A549 (cell line): ENCODE measurements at regions not wholly inside any gene's neighbourhood (a gene's known extent, or its start where the extent isn't known, plus 50 kb on each side); places are given as distances from the start of the nearest gene placed in this dataset.

Source experiments
- ATAC-seq, 2 experiments: fragments of 200-7000 bp in 1 of 2; fragments of >200 bp in 1 of 2; cut with Nextera tagmentation in 1 of 2; cut with Tn5 transposase in 1 of 2; 3 replicates each; pipeline versions ENCODE4 v1.8.0 to v1.9.1; 2018 to 2020; ENCODE audit warnings: mild to moderate bottlenecking in 1 of 2, moderate library complexity in 1 of 2
- CTCF ChIA-PET: fragments of 300-600 bp; sonication (Branson Sonifier 250); formaldehyde crosslinking; extraction: SDS; loops from one replicate; lab custom pipeline; 2021; ENCODE audit warnings: antibody characterized with exemption, inconsistent platforms; lab: Yijun Ruan, JAX
- POLR2A ChIA-PET: fragments of 350-600 bp; formaldehyde crosslinking; extraction: SDS; loops from one replicate; lab custom pipeline; 2021; ENCODE audit warnings: antibody characterized with exemption, inconsistent platforms; lab: Yijun Ruan, JAX
- DNase-seq, 2 experiments: peaks; one replicate each; pipeline versions ENCODE4 v3.0.0 to v3.0.0-alpha.2; 2011 to 2016; ENCODE audit warnings: low read depth in 1 of 2, low spot score in 1 of 2
- FAIRE-seq: peaks from 2 replicates; lab custom pipeline; 2011; peaks lifted over from hg19 to GRCh38; lab: Jason Lieb, UNC
- H3K27ac ChIP-seq, 2 experiments: fragments of >200 bp; sonication (Bioruptor Twin); formaldehyde crosslinking; 3 replicates each; pipeline ENCODE4 v1.5.1; 2016 to 2017
- H3K4me1 ChIP-seq: fragments of >200 bp; sonication (Bioruptor Twin); formaldehyde crosslinking; 3 replicates; pipeline ENCODE4 v1.6.1; 2016
- H3K4me2 ChIP-seq: fragments of >200 bp; sonication (Bioruptor Twin); formaldehyde crosslinking; 3 replicates; pipeline ENCODE4 v1.6.1; 2016
- H3K4me3 ChIP-seq: fragments of >200 bp; sonication (Bioruptor Twin); formaldehyde crosslinking; 3 replicates; pipeline ENCODE4 v1.5.1; 2016
- H3K9me3 ChIP-seq: fragments of >200 bp; sonication (Bioruptor Twin); formaldehyde crosslinking; 3 replicates; pipeline ENCODE4 v1.6.1; 2016
- ATOH8 ChIP-seq: fragments of 250-450 bp; sonication (Bioruptor Pico); IDR thresholded peaks from 2 replicates; pipeline ENCODE4 v1.5.0; 2020; ENCODE audit warnings: low read depth, mild to moderate bottlenecking, moderate library complexity
- CEBPB ChIP-seq, 2 experiments: fragments of >200 bp in 1 of 2; sonication (Bioruptor Twin) in 1 of 2; formaldehyde crosslinking in 1 of 2; IDR thresholded peaks; 2 replicates each; pipeline ENCODE4 v1.6.1; 2012 to 2016
- EHMT2 ChIP-seq: fragments of 200-600 bp; sonication (generic); IDR thresholded peaks from 2 replicates; pipeline ENCODE4 v1.6.1; 2016; ENCODE audit warnings: antibody characterized with exemption, low read depth, mild to moderate bottlenecking, moderate library complexity
- EP300 ChIP-seq, 2 experiments: fragments of >200 bp; sonication (Bioruptor Twin); formaldehyde crosslinking; IDR thresholded peaks; 2 replicates in 1 of 2; 3 replicates in 1 of 2; pipeline ENCODE4 v1.6.1; 2016 to 2017
- ESRRA ChIP-seq: fragments of 150-350 bp; IDR thresholded peaks from 2 replicates; pipeline ENCODE4 v1.6.1; 2014; ENCODE audit warnings: mild to moderate bottlenecking, low read length, borderline replicate concordance
- GATA3 ChIP-seq: IDR thresholded peaks from 2 replicates; pipeline ENCODE4 v1.6.1; 2012; ENCODE audit warnings: borderline replicate concordance
- HES2 ChIP-seq: fragments of >200 bp; sonication (Bioruptor Twin); formaldehyde crosslinking; IDR thresholded peaks from 2 replicates; pipeline ENCODE4 v1.6.1; 2016
- HOXB5 ChIP-seq: fragments of 250-450 bp; sonication (Bioruptor Pico); IDR thresholded peaks from 2 replicates; pipeline ENCODE4 v1.5.0; 2020; ENCODE audit warnings: mild to moderate bottlenecking, moderate library complexity
- JUN ChIP-seq, 2 experiments: fragments of >200 bp; sonication (Bioruptor Twin); formaldehyde crosslinking; IDR thresholded peaks; 2 replicates in 1 of 2; 3 replicates in 1 of 2; pipeline ENCODE4 v1.6.1; 2016 to 2017
- MAFK ChIP-seq: fragments of 450-650 bp; IDR thresholded peaks from 2 replicates; pipeline ENCODE4 v1.6.1; 2014; ENCODE audit not compliant: partially characterized antibody
- NPAS2 ChIP-seq: fragments of 250-450 bp; sonication (Bioruptor Pico); IDR thresholded peaks from 2 replicates; pipeline ENCODE4 v1.8.0; 2022; ENCODE audit warnings: mild to moderate bottlenecking, moderate library complexity, borderline replicate concordance
- POLR2A ChIP-seq: IDR thresholded peaks from 2 replicates; pipeline ENCODE4 v1.6.1; 2012; ENCODE audit warnings: mild to moderate bottlenecking, low read length
- POLR2AphosphoS2 ChIP-seq: conservative IDR thresholded peaks from 2 replicates; pipeline ENCODE4 v1.6.1; 2012; ENCODE audit warnings: low read length, improper control_type of control experiment, inconsistent platforms
- RARB ChIP-seq: fragments of 250-450 bp; sonication (Bioruptor Pico); IDR thresholded peaks from 2 replicates; pipeline ENCODE4 v1.8.0; 2021; ENCODE audit warnings: mild to moderate bottlenecking, moderate library complexity
- RCOR1 ChIP-seq: fragments of 150-350 bp; IDR thresholded peaks from 2 replicates; pipeline ENCODE4 v1.6.1; 2014; ENCODE audit warnings: antibody characterized with exemption, low read length, low read depth
- REST ChIP-seq: fragments of 200-600 bp; sonication (generic); IDR thresholded peaks from 2 replicates; pipeline ENCODE4 v1.6.1; 2016; ENCODE audit warnings: antibody characterized with exemption, mild to moderate bottlenecking, moderate library complexity
- SREBF2 ChIP-seq: fragments of 450-650 bp; IDR thresholded peaks from 2 replicates; pipeline ENCODE4 v1.6.1; 2014; ENCODE audit warnings: mild to moderate bottlenecking, moderate library complexity
- ZNF302 ChIP-seq: fragments of 250-450 bp; sonication (Bioruptor Pico); IDR thresholded peaks from 2 replicates; pipeline ENCODE4 v1.9.0; 2021; ENCODE audit warnings: inconsistent platforms, mild to moderate bottlenecking, moderate library complexity
- WGBS: methylation state at CpG from one replicate; pipeline ENCODE4 v1.1.6; 2017; ENCODE audit errors: missing lambda C conversion rate; 5-methylcytosine and 5-hydroxymethylcytosine counted together
- TF ChIP-seq, protein P1 (sequence below): fragments of >200 bp; sonication (Bioruptor Twin); formaldehyde crosslinking; IDR thresholded peaks from 3 replicates; pipeline ENCODE4 v1.5.1; 2016

- no peak for TF ChIP-seq ESRRA
- no peak for TF ChIP-seq MAFK
- no peak for TF ChIP-seq HOXB5 (CRISPR knock-in tag)
- TF ChIP-seq EHMT2, result no peak
- TF ChIP-seq, protein P1, sequence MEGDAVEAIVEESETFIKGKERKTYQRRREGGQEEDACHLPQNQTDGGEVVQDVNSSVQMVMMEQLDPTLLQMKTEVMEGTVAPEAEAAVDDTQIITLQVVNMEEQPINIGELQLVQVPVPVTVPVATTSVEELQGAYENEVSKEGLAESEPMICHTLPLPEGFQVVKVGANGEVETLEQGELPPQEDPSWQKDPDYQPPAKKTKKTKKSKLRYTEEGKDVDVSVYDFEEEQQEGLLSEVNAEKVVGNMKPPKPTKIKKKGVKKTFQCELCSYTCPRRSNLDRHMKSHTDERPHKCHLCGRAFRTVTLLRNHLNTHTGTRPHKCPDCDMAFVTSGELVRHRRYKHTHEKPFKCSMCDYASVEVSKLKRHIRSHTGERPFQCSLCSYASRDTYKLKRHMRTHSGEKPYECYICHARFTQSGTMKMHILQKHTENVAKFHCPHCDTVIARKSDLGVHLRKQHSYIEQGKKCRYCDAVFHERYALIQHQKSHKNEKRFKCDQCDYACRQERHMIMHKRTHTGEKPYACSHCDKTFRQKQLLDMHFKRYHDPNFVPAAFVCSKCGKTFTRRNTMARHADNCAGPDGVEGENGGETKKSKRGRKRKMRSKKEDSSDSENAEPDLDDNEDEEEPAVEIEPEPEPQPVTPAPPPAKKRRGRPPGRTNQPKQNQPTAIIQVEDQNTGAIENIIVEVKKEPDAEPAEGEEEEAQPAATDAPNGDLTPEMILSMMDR, result no peak
- TF ChIP-seq HES2, result no peak
- TF ChIP-seq POLR2A, result no peak
- TF ChIP-seq ATOH8 (CRISPR knock-in tag), result no peak
- no peak for TF ChIP-seq JUN (IDR thresholded peaks at IDR 0.05)
- no peaks in the 10 kb centered on the region for H3K4me1 ChIP-seq
- H3K4me2 ChIP-seq, result no peak overlapping the region
- DNase-seq (no peak), FAIRE-seq (no peak), ATAC-seq (no peak)
- no peaks in the 10 kb centered on the region for H3K9me3 ChIP-seq
- no peak overlapping the region for H3K27ac ChIP-seq
- no peak overlapping the region for H3K4me3 ChIP-seq
- WGBS, result 0% methylated on average over 2 of the region's 2 CpGs
- CTCF ChIA-PET, result interaction anchor here (0.6 kb wide), 1 partner anchor 779 kb away, joined by 3 read pairs; no protein-coding TSS in a partner anchor
- POLR2A ChIA-PET, result no interaction called here
Measured at GRCh38 chr6:163831736-163832135, 417.2 kb downstream of the QKI start.

- ChIA-PET POLR2A (no interaction called here), CTCF (no interaction called here)
- H3K4me2 ChIP-seq, result no peak overlapping the region
- FAIRE-seq (no peak), ATAC-seq (no peak), DNase-seq (no peak)
- TF ChIP-seq SREBF2 (no peak), REST (no peak), EHMT2 (no peak), CEBPB (IDR thresholded peaks at IDR 0.05) (no peak), NPAS2 (CRISPR knock-in tag) (no peak), EP300 (IDR thresholded peaks at IDR 0.05) (no peak), RCOR1 (no peak), GATA3 (no peak), HES2 (no peak), ZNF302 (CRISPR knock-in tag) (no peak), JUN (IDR thresholded peaks at IDR 0.05) (no peak), RARB (CRISPR knock-in tag) (no peak), POLR2AphosphoS2 (no peak)
- H3K27ac ChIP-seq, result no peak overlapping the region
- 21% methylated on average over 3 of the region's 4 CpGs for WGBS
- H3K4me1 ChIP-seq, result no peaks in the 10 kb centered on the region
- no peak overlapping the region for H3K4me3 ChIP-seq
- no peaks in the 10 kb centered on the region for H3K9me3 ChIP-seq
Measured at GRCh38 chr6:163830641-163831040, 416.1 kb downstream of the QKI start.
